Neural progenitor cell (in vitro differentiated cells): ENCODE measurements at regions not wholly inside any gene's neighbourhood (a gene's known extent, or its start where the extent isn't known, plus 50 kb on each side); places are given as distances from the start of the nearest gene placed in this dataset.

Source experiments
- DNase-seq: peaks from one replicate; pipeline ENCODE4 v3.0.0-alpha.2; 2016; ENCODE audit warnings: low spot score
- H2AFZ ChIP-seq: fragments of 200-600 bp; sonication (generic); replicated peaks from 2 replicates; pipeline ENCODE4 v1.6.1; 2016; ENCODE audit warnings: antibody characterized with exemption
- H3F3A ChIP-seq: fragments of 200-600 bp; sonication (generic); 2 replicates; pipeline ENCODE4 v1.6.1; 2016; ENCODE audit warnings: antibody characterized with exemption, low read depth
- H3K27ac ChIP-seq: fragments of 200-600 bp; sonication (generic); 2 replicates; pipeline ENCODE4 v1.5.1; 2016; ENCODE audit warnings: mild to moderate bottlenecking
- H3K27me3 ChIP-seq: fragments of 200-600 bp; sonication (generic); 2 replicates; pipeline ENCODE4 v1.6.1; 2016; ENCODE audit warnings: mild to moderate bottlenecking, moderate library complexity
- H3K36me3 ChIP-seq: fragments of 200-600 bp; sonication (generic); 2 replicates; pipeline ENCODE4 v1.5.1; 2016
- H3K4me1 ChIP-seq: fragments of 200-600 bp; sonication (generic); 2 replicates; pipeline ENCODE4 v1.6.1; 2016; ENCODE audit warnings: mixed run types
- H3K4me2 ChIP-seq: fragments of 200-600 bp; sonication (generic); 2 replicates; pipeline ENCODE4 v1.6.1; 2016
- H3K4me3 ChIP-seq: fragments of 200-600 bp; sonication (generic); 2 replicates; pipeline ENCODE4 v1.5.1; 2016
- H3K79me2 ChIP-seq: fragments of 200-600 bp; sonication (generic); 2 replicates; pipeline ENCODE4 v1.6.1; 2016; ENCODE audit warnings: low read depth
- H3K9ac ChIP-seq: fragments of 200-600 bp; sonication (generic); 2 replicates; pipeline ENCODE4 v1.6.1; 2016
- H3K9me3 ChIP-seq: fragments of 200-600 bp; sonication (generic); 2 replicates; pipeline ENCODE4 v1.5.1; 2016; ENCODE audit warnings: low read depth
- H4K20me1 ChIP-seq: fragments of 200-600 bp; sonication (generic); 2 replicates; pipeline ENCODE4 v1.6.1; 2016; ENCODE audit warnings: low read depth
- H3K27ac Mint-ChIP-seq: 3 replicates; pipeline ENCODE4 v1.8.0; 2021; ENCODE audit warnings: mixed read lengths
- H3K27me3 Mint-ChIP-seq: 2 replicates; pipeline ENCODE4 v1.8.0; 2022; ENCODE audit warnings: low read depth, mild to moderate bottlenecking, inconsistent platforms, moderate library complexity, mixed read lengths; ENCODE audit not compliant: insufficient read depth
- H3K36me3 Mint-ChIP-seq: 3 replicates; pipeline ENCODE4 v1.8.0; 2021; ENCODE audit warnings: mixed read lengths
- H3K4me1 Mint-ChIP-seq: 3 replicates; pipeline ENCODE4 v1.8.0; 2021; ENCODE audit warnings: mixed read lengths
- H3K4me3 Mint-ChIP-seq: 3 replicates; pipeline ENCODE4 v1.8.0; 2021; ENCODE audit warnings: mild to moderate bottlenecking, moderate library complexity, mixed read lengths
- H3K9me3 Mint-ChIP-seq: 3 replicates; pipeline ENCODE4 v1.8.0; 2020; ENCODE audit warnings: mixed read lengths
- CTCF ChIP-seq: fragments of 200-600 bp; sonication (generic); IDR thresholded peaks from 2 replicates; pipeline ENCODE4 v1.5.1; 2017; ENCODE audit warnings: antibody characterized with exemption, mild to moderate bottlenecking
- EZH2 ChIP-seq: fragments of 200-600 bp; sonication (generic); IDR thresholded peaks from 2 replicates; pipeline ENCODE4 v1.6.1; 2017; ENCODE audit warnings: antibody characterized with exemption, mild to moderate bottlenecking, moderate library complexity
- EZH2phosphoT487 ChIP-seq: fragments of 200-600 bp; sonication (generic); IDR thresholded peaks from 2 replicates; pipeline ENCODE4 v1.6.1; 2017; ENCODE audit warnings: antibody characterized with exemption

- Histone ChIP-seq H3K4me3 (no peak overlapping the region), H3K36me3 (no peaks in the 10 kb centered on the region), H3K79me2 (no peaks in the 10 kb centered on the region), H3K9me3 (no peaks in the 10 kb centered on the region), H3K27ac (no peak overlapping the region), H4K20me1 (no peaks in the 10 kb centered on the region), H2AFZ (no peak overlapping the region), H3K27me3 (no peaks in the 10 kb centered on the region), H3K4me1 (no peaks in the 10 kb centered on the region), H3K9ac (no peak overlapping the region), H3F3A (no peaks in the 10 kb centered on the region), H3K4me2 (no peak overlapping the region)
- no peaks in the 10 kb centered on the region for H3K36me3 Mint-ChIP-seq
- H3K27me3 Mint-ChIP-seq: peaks cover 4% of the 10 kb centered on the region
- no peak overlapping the region for H3K27ac Mint-ChIP-seq
- H3K4me3 Mint-ChIP-seq: no peak overlapping the region
- TF ChIP-seq EZH2phosphoT487 (no peak), CTCF (no peak), EZH2 (no peak)
- DNase-seq: no peak
- no peaks in the 10 kb centered on the region for H3K4me1 Mint-ChIP-seq
- H3K9me3 Mint-ChIP-seq: no peaks in the 10 kb centered on the region
Measured at GRCh38 chr17:62163847-62164246, 98.8 kb upstream of the MED13 start.

- Mint-ChIP-seq H3K27me3 (peaks cover 4% of the 10 kb centered on the region), H3K4me1 (no peaks in the 10 kb centered on the region), H3K27ac (no peak overlapping the region), H3K4me3 (no peak overlapping the region), H3K36me3 (no peaks in the 10 kb centered on the region), H3K9me3 (no peaks in the 10 kb centered on the region)
- Histone ChIP-seq H3K4me1 (no peaks in the 10 kb centered on the region), H3K36me3 (no peaks in the 10 kb centered on the region), H4K20me1 (no peaks in the 10 kb centered on the region), H3K9ac (no peak overlapping the region), H3K79me2 (no peaks in the 10 kb centered on the region), H3K4me3 (no peak overlapping the region), H3K27me3 (no peaks in the 10 kb centered on the region), H3K9me3 (no peaks in the 10 kb centered on the region), H3K4me2 (no peak overlapping the region), H3F3A (no peaks in the 10 kb centered on the region), H3K27ac (no peak overlapping the region), H2AFZ (no peak overlapping the region)
- DNase-seq: no peak
- TF ChIP-seq EZH2: no peak
- no peak for TF ChIP-seq EZH2phosphoT487
- no peak for TF ChIP-seq CTCF
Measured at GRCh38 chr17:62162898-62163297, 97.8 kb upstream of the MED13 start.

DNA sequence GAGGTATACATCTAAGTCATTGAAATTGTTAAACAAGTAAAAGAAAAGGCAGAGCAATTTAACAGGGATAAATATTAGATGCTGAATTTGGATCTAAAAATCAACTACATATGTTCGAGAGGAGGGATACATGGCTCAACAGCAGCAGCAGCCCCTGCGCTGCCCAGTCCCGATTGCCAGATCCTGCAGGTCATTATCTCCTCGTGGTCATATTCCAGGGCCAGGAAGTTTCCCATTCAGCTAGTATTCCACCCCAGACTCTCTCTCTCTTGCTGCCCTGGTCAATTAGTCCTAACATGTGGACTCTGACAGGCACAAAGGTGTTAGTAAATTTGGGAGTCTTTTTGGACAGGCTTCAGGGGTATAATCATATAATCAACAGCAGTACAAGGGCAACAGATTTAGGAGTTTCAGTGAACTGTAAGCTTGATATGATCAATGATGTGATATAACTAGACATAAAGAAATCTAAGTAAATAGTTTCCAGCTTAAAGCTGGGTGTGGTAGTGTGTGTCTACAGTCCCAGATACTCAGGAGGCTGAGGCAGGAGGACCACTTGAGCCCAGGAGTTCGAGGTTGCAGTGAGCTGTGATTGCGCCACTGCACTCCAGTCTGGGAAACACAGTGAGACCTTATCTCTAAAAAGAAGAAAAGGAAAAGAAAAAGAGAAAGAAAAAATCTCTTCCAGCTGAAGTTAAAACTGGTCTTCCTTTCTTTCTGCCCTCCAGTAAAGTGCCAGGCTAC lies 96.5 kb upstream of the MED13 start:
- H3K4me3 ChIP-seq: no peak overlapping the region
- peaks cover 3% of the 10 kb centered on the region for H3K27me3 Mint-ChIP-seq
- no peaks in the 10 kb centered on the region for H3F3A ChIP-seq
- H3K4me1 ChIP-seq: no peaks in the 10 kb centered on the region
- no peaks in the 10 kb centered on the region for H3K36me3 ChIP-seq
- DNase-seq: no peak
- H4K20me1 ChIP-seq: no peaks in the 10 kb centered on the region
- H3K9ac ChIP-seq: no peak overlapping the region
- H3K36me3 Mint-ChIP-seq: no peaks in the 10 kb centered on the region
- TF ChIP-seq EZH2: no peak
- no peak for TF ChIP-seq EZH2phosphoT487
- no peak for TF ChIP-seq CTCF
- no peaks in the 10 kb centered on the region for H3K4me1 Mint-ChIP-seq
- no peak overlapping the region for H3K27ac ChIP-seq
- no peaks in the 10 kb centered on the region for H3K9me3 Mint-ChIP-seq
- no peak overlapping the region for H2AFZ ChIP-seq
- no peaks in the 10 kb centered on the region for H3K79me2 ChIP-seq
- no peak overlapping the region for H3K4me2 ChIP-seq
- H3K4me3 Mint-ChIP-seq: no peak overlapping the region
- no peaks in the 10 kb centered on the region for H3K27me3 ChIP-seq
- H3K27ac Mint-ChIP-seq: no peak overlapping the region
- no peaks in the 10 kb centered on the region for H3K9me3 ChIP-seq
